Heart left ventricle (tissue), 16 donors: ENCODE measurements at regions not wholly inside any gene's neighbourhood (a gene's known extent, or its start where the extent isn't known, plus 50 kb on each side); places are given as distances from the start of the nearest gene placed in this dataset.

Experiments
- ATAC-seq, 4 donors: fragments of 200-7000 bp; cut with Tn5 transposase; one replicate each; pipeline ENCODE4 v1.9.1; 2020 to 2022; ENCODE audit warnings: moderate library complexity in 4 of 4, mild to moderate bottlenecking in 3 of 4, moderate number of reproducible peaks in 1 of 4
- DNase-seq, 5 donors: peaks; one replicate each; pipeline ENCODE4 v3.0.0-alpha.2; 2020
- H3K27ac ChIP-seq, 12 donors: fragments of 200-600 bp; sonication (generic) in 4 of 12; one replicate each; pipeline versions ENCODE4 v1.5.0 to v1.8.0; 2016 to 2022; ENCODE audit warnings: mild to moderate bottlenecking in 2 of 12
- H3K27me3 ChIP-seq, 9 donors: fragments of 200-600 bp; sonication (generic) in 2 of 9; one replicate each; pipeline versions ENCODE4 v1.5.1 to v1.8.0; 2016 to 2022; ENCODE audit warnings: mild to moderate bottlenecking in 3 of 9
- H3K36me3 ChIP-seq, 9 donors: fragments of 200-600 bp; sonication (generic) in 2 of 9; one replicate each; pipeline versions ENCODE4 v1.5.0 to v1.8.0; 2018 to 2022; ENCODE audit warnings: mild to moderate bottlenecking in 2 of 9
- H3K4me1 ChIP-seq, 12 donors: fragments of 200-600 bp; sonication (generic) in 4 of 12; one replicate each; pipeline versions ENCODE4 v1.5.0 to v1.8.0; 2016 to 2022; ENCODE audit warnings: mild to moderate bottlenecking in 3 of 12
- H3K4me3 ChIP-seq, 12 donors: fragments of 200-600 bp; sonication (generic) in 4 of 12; one replicate each; pipeline versions ENCODE4 v1.5.0 to v1.8.0; 2017 to 2022; ENCODE audit warnings: mild to moderate bottlenecking in 9 of 12, moderate library complexity in 4 of 12
- H3K9me3 ChIP-seq, 12 donors: fragments of 200-600 bp; sonication (generic) in 4 of 12; one replicate each; pipeline versions ENCODE4 v1.5.0 to v1.8.0; 2016 to 2022; ENCODE audit warnings: mild to moderate bottlenecking in 1 of 12
- POLR2A ChIP-seq, 2 donors: fragments of 450-650 bp; IDR thresholded peaks; one replicate each; pipeline ENCODE4 v1.6.1; 2017; ENCODE audit warnings: antibody characterized with exemption in 2 of 2, mild to moderate bottlenecking in 2 of 2, moderate library complexity in 2 of 2
- WGBS, 4 donors: extraction: QIAGEN DNeasy Blood & Tissue Kit in 2 of 4; methylation state at CpG; one replicate each; pipeline versions ENCODE4 v1.1.5 to v1.1.7; 2013 to 2018; 5-methylcytosine and 5-hydroxymethylcytosine counted together
- intact Hi-C, 10 donors: fragments of 100-400 bp; cut with DNase I; formaldehyde crosslinking; loops; one replicate each; pipeline versions ENCODE4 v1.11.1 to v1.14.2; 2022
- TF ChIP-seq, protein P1 (sequence below), 12 donors: fragments of 200-600 bp; sonication (generic) in 4 of 12; IDR thresholded peaks; one replicate each; pipeline versions ENCODE4 v1.5.0 to v1.8.0; 2018 to 2022; ENCODE audit warnings: antibody characterized with exemption in 12 of 12, mild to moderate bottlenecking in 5 of 12
- donor health status: ischemic (EF 13 %, LVEDD 7.1; RV severe dilation, severe dysfunction).
- donor health status: healthy with polysubstance abuse.
- donor health status: DM: no; HTN: yes; CAD: no.
- donor health status: DM: no; HTN: no; CAD: no.
- donor health status: ischemic (EF 25% LVEDD 6.9; RV normal size, moderate dysfunction).
- donor health status: ischemic (EF 25% LVEDD 5.7; RV mildly dilated, moderate dysfunction).
- donor health status: healthy.
- donor health status: DM: yes; HTN: yes; CAD: no.
- donor health status: ischemic (EF 35%, LVEDD 5.7; RV mildly dilated, moderate dysfunction).
- donor health status: nonischemic (EF 11% LVEDD 7.7; RV severe dilation, severe dysfunction).
- donor health status: DM: yes; HTN: yes; CAD: no.
- donor health status: PGD.
- donor health status: ischemic (EF 29% LVEDD 5.4; RV normal size, mild dysfunction).
- donor health status: nonischemic (EF 23%, LVEDD 6.1; RV moderate dilation, normal function).

DNA sequence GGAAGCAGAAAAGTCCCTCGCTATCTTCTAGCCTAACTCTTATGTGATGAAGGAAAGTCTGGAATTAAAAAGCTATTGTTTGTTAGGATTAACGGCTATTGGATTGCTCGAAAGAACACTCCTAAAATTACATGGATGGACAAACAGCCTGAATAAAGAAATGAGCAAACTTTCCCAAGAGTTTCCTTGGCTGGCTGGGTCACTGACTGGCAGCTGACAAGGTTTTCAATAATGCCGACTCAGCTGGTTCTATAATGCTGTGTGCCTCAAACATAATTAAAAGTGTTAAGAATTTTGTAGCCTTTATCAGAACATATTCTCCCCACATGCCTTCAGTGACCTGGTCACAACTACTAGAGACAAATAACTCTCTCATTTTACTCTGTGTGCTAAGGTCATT lies 142.9 kb upstream of the ADAMTS9 start:
- no peak for TF ChIP-seq POLR2A (IDR thresholded peaks at IDR 0.05)
- TF ChIP-seq, protein P1, sequence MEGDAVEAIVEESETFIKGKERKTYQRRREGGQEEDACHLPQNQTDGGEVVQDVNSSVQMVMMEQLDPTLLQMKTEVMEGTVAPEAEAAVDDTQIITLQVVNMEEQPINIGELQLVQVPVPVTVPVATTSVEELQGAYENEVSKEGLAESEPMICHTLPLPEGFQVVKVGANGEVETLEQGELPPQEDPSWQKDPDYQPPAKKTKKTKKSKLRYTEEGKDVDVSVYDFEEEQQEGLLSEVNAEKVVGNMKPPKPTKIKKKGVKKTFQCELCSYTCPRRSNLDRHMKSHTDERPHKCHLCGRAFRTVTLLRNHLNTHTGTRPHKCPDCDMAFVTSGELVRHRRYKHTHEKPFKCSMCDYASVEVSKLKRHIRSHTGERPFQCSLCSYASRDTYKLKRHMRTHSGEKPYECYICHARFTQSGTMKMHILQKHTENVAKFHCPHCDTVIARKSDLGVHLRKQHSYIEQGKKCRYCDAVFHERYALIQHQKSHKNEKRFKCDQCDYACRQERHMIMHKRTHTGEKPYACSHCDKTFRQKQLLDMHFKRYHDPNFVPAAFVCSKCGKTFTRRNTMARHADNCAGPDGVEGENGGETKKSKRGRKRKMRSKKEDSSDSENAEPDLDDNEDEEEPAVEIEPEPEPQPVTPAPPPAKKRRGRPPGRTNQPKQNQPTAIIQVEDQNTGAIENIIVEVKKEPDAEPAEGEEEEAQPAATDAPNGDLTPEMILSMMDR (IDR thresholded peaks at IDR 0.05), result no peak
- no peak overlapping the region for H3K27ac ChIP-seq
- 90 to 95% (median 94%) methylated on average over 4 of the region's 4 CpGs for WGBS, 4 donors
- intact Hi-C loops, result no loop called here
- no peaks in the 10 kb centered on the region for H3K36me3 ChIP-seq
- H3K4me3 ChIP-seq, result no peak overlapping the region
- no peaks in the 10 kb centered on the region for H3K4me1 ChIP-seq
- H3K9me3 ChIP-seq, result no peaks in the 10 kb centered on the region
- no peak for ATAC-seq
- H3K27me3 ChIP-seq, result no peaks in the 10 kb centered on the region
- DNase-seq, result no peak

DNA sequence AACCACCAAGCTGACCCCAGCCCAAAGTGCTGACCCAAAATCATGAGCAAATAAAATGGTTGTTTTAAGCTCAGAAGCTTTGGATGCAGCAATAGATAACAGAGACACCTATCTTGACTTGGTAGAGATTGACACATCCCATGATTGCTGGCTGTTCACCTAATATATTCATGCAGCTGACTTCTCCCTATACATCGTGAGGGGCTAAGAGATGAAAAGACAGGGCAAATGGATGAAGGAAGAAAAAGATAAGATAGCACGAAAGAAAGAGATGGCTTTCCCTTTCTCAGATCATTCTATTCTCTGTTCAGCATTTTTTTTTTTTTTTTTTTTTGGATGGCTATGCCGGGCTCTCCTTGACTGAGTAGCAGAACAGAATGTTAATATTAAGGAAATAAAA lies 141.5 kb upstream of the ADAMTS9 start:
- WGBS, 4 donors, result 90 to 98% (median 91%) methylated on average over 3 of the region's 3 CpGs

DNA sequence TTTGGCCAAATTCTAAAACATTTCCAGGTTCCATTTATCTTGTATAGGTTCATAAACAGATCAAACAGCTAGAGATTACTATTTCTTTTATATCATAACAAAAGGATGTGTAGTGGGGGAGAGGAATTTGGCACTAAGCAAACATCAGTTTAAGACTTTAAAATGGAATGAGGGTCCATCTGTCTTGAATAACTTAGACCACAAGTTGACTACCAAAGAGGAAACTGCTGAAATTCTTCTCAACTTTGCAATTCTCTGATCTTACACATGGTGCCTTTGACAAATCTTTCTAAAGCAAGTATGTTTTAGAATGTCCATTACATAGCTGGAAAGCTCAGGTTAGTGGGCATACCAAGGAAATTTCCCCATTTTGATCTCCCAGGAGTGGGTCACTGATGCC lies 140.5 kb upstream of the ADAMTS9 start:
- peaks cover 0 to 6% (median 0%) of the 10 kb centered on the region in 12 donors for H3K4me1 ChIP-seq
- H3K27me3 ChIP-seq, result no peaks in the 10 kb centered on the region
- intact Hi-C loops, result no loop called here
- DNase-seq, result no peak
- no peak for TF ChIP-seq POLR2A (IDR thresholded peaks at IDR 0.05)
- TF ChIP-seq, protein P1 (IDR thresholded peaks at IDR 0.05), result no peak
- no peaks in the 10 kb centered on the region for H3K9me3 ChIP-seq
- no peak overlapping the region for H3K4me3 ChIP-seq
- ATAC-seq, result no peak
- H3K27ac ChIP-seq, result no peak overlapping the region
- H3K36me3 ChIP-seq, result no peaks in the 10 kb centered on the region

More for the DNA sequence above, 141.5 kb upstream of the ADAMTS9 start:
- intact Hi-C loops, result no loop called here
- H3K27ac ChIP-seq, result no peak overlapping the region
- H3K4me3 ChIP-seq, result no peak overlapping the region
- no peaks in the 10 kb centered on the region for H3K36me3 ChIP-seq
- no peaks in the 10 kb centered on the region for H3K9me3 ChIP-seq
- ATAC-seq (no peak), DNase-seq (no peak)
- H3K4me1 ChIP-seq, result peaks cover 0 to 6% (median 0%) of the 10 kb centered on the region in 12 donors
- TF ChIP-seq, protein P1 (IDR thresholded peaks at IDR 0.05), result no peak
- no peak for TF ChIP-seq POLR2A (IDR thresholded peaks at IDR 0.05)
- no peaks in the 10 kb centered on the region for H3K27me3 ChIP-seq

DNA sequence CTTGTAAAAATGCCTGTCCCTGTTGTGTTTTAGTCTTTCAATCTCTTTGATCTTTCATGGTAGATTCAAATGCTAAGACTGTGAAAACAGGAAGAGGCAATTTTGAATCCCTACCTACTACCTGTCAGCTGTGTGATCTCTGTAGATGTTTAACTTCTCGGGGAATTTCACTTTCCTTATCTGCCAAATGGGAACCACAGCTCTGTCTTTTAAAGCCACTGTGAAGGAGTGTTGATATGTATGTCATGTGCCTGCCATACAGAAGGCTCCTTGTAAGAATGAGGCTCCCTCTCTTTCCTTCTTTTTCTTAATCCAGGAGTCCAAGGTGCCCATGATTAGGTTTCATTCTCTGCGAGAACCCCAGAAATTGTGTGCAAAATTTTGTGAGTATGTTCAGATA lies 139.6 kb upstream of the ADAMTS9 start:
- ATAC-seq (no peak), DNase-seq (no peak)
- H3K4me3 ChIP-seq, result no peak overlapping the region
- no peaks in the 10 kb centered on the region for H3K27me3 ChIP-seq
- H3K27ac ChIP-seq, result no peak overlapping the region
- no peaks in the 10 kb centered on the region for H3K9me3 ChIP-seq
- peaks cover 0 to 6% (median 0%) of the 10 kb centered on the region in 12 donors for H3K4me1 ChIP-seq
- no peak for TF ChIP-seq POLR2A (IDR thresholded peaks at IDR 0.05)
- TF ChIP-seq, protein P1 (IDR thresholded peaks at IDR 0.05), result no peak
- 91 to 95% (median 95%) methylated on average over 2 of the region's 2 CpGs for WGBS, 4 donors
- H3K36me3 ChIP-seq, result no peaks in the 10 kb centered on the region
- intact Hi-C loops, result no loop called here
